ENCODE measurements at regions not wholly inside any gene's neighbourhood (a gene's known extent, or its start where the extent isn't known, plus 50 kb on each side); places are given as distances from the start of the nearest gene placed in this dataset.

GRCh38 chr12:85575120-85576096, 260.8 kb downstream of the RASSF9 start:
- TF ChIP-seq EP300 (IDR thresholded peaks at IDR 0.05) (no peak), CTCF (IDR thresholded peaks at IDR 0.05) (peak in 3 of 4 experiments; percentile 35 to 55 (median 43)), POLR2A (IDR thresholded peaks at IDR 0.05) (no peak), POLR2AphosphoS5 (IDR thresholded peaks at IDR 0.05) (no peak)

All from sigmoid colon (tissue), 4 donors.